Fibroblast of pulmonary artery (primary cell): ENCODE measurements at regions not wholly inside any gene's neighbourhood (a gene's known extent, or its start where the extent isn't known, plus 50 kb on each side); places are given as distances from the start of the nearest gene placed in this dataset.

Experiments
- DNase-seq: peaks from one replicate; pipeline ENCODE4 v3.0.0-alpha.2; 2010; ENCODE audit warnings: low read depth
- H3K4me3 ChIP-seq: replicated peaks from 2 replicates; pipeline ENCODE4 v1.5.1; 2011; ENCODE audit warnings: low read depth, mild to moderate bottlenecking, control low read depth, low read length, moderate library complexity
- CTCF ChIP-seq: IDR thresholded peaks from 2 replicates; pipeline ENCODE4 v1.5.1; 2011; ENCODE audit warnings: mild to moderate bottlenecking, control low read depth, low read length, inconsistent platforms; ENCODE audit errors: missing control alignments

GRCh38 chr3:28739647-28740046 lies 391.0 kb upstream of the AZI2 start:
- no peak overlapping the region for H3K4me3 ChIP-seq
- TF ChIP-seq CTCF: no peak
- no peak for DNase-seq

- no peak for DNase-seq
- TF ChIP-seq CTCF: no peak
- H3K4me3 ChIP-seq: no peak overlapping the region
These were observed 394.6 kb upstream of the AZI2 start for GRCh38 chr3:28743271-28743670.

GRCh38 chr3:28743831-28744230 lies 395.2 kb upstream of the AZI2 start:
- no peak for TF ChIP-seq CTCF
- DNase-seq: no peak
- H3K4me3 ChIP-seq: no peak overlapping the region

GRCh38 chr3:28745436-28745835 lies 396.8 kb upstream of the AZI2 start:
- DNase-seq: peak; percentile 72
- H3K4me3 ChIP-seq: no peak overlapping the region
- TF ChIP-seq CTCF: no peak

GRCh38 chr3:28745916-28746617 lies 397.4 kb upstream of the AZI2 start:
- DNase-seq: peak; percentile 74
- no peak for TF ChIP-seq CTCF
- H3K4me3 ChIP-seq: no peak overlapping the region

- no peak overlapping the region for H3K4me3 ChIP-seq
These were observed 398.4 kb upstream of the AZI2 start for GRCh38 chr3:28746990-28747389.

More at GRCh38 chr3:28746990-28747389, 398.4 kb upstream of the AZI2 start:
- DNase-seq: no peak
- TF ChIP-seq CTCF: no peak
